VCaP (cell line): ENCODE measurements at regions not wholly inside any gene's neighbourhood (a gene's known extent, or its start where the extent isn't known, plus 50 kb on each side); places are given as distances from the start of the nearest gene placed in this dataset.
"Not testable (repeated sequence)": the region's sequence is repeated elsewhere in the genome, so short reads cannot be mapped to it uniquely, and the experiment has no call there.

Source experiments
- H3K27ac ChIP-seq: fragments of 450-650 bp; 2 replicates; pipeline ENCODE4 v1.5.1; 2017
- CTCF ChIP-seq: fragments of 450-650 bp; conservative IDR thresholded peaks from 2 replicates; pipeline ENCODE4 v1.5.1; 2017; ENCODE audit warnings: mild to moderate bottlenecking, moderate library complexity

- no peak for TF ChIP-seq CTCF
- H3K27ac ChIP-seq: no peak overlapping the region
These were observed 466.8 kb downstream of the DIRAS2 start for GRCh38 chr9:90175865-90176264.

GRCh38 chr9:90176901-90177300, 465.7 kb downstream of the DIRAS2 start:
- TF ChIP-seq CTCF: no peak
- H3K27ac ChIP-seq: no peak overlapping the region

GRCh38 chr9:90180381-90180780, 462.2 kb downstream of the DIRAS2 start:
- H3K27ac ChIP-seq: peak overlapping the region; percentile 44; the same call in 1 of the 2 replicates
- no peak for TF ChIP-seq CTCF

- TF ChIP-seq CTCF: no peak
- H3K27ac ChIP-seq: no peak overlapping the region
These were observed 454.0 kb downstream of the DIRAS2 start for GRCh38 chr9:90188656-90189055.

GRCh38 chr9:90189306-90189705, 453.3 kb downstream of the DIRAS2 start:
- TF ChIP-seq CTCF: no peak
- no peak overlapping the region for H3K27ac ChIP-seq

- H3K27ac ChIP-seq: not testable (repeated sequence)
These were observed 450.2 kb downstream of the DIRAS2 start for GRCh38 chr9:90192465-90192864.

- no peak overlapping the region for H3K27ac ChIP-seq
- TF ChIP-seq CTCF: no peak
These were observed 443.7 kb downstream of the DIRAS2 start for GRCh38 chr9:90198956-90199355.

- no peak for TF ChIP-seq CTCF
- H3K27ac ChIP-seq: no peak overlapping the region
These were observed 440.9 kb downstream of the DIRAS2 start for GRCh38 chr9:90201766-90202165.
